HG03432 (cell line): ENCODE measurements at regions not wholly inside any gene's neighbourhood (a gene's known extent, or its start where the extent isn't known, plus 50 kb on each side); places are given as distances from the start of the nearest gene placed in this dataset.
"Not testable (repeated sequence)": the region's sequence is repeated elsewhere in the genome, so short reads cannot be mapped to it uniquely, and the experiment has no call there.

Experiments used
- ATAC-seq: cut with Tn5 transposase; IDR thresholded peaks from one replicate; pipeline ENCODE4 v1.9.1; 2021; ENCODE audit warnings: mild to moderate bottlenecking, moderate library complexity; ENCODE audit not compliant: unreplicated experiment

GRCh38 chr16:18157854-18158253 lies 178.7 kb downstream of the NPIPA8 start:
- not testable (repeated sequence) for ATAC-seq

- not testable (repeated sequence) for ATAC-seq
Measured at GRCh38 chr16:18152832-18153231, 183.7 kb downstream of the NPIPA8 start.

GRCh38 chr16:18148132-18148531 lies 188.4 kb downstream of the NPIPA8 start:
- ATAC-seq = not testable (repeated sequence)

- ATAC-seq = not testable (repeated sequence)
Measured at GRCh38 chr16:18146601-18147142, 189.9 kb downstream of the NPIPA8 start.

GRCh38 chr16:18142066-18142465 lies 194.5 kb downstream of the NPIPA8 start:
- ATAC-seq = not testable (repeated sequence)

- not testable (repeated sequence) for ATAC-seq
Measured at GRCh38 chr16:18136288-18136687, 200.2 kb downstream of the NPIPA8 start.

- ATAC-seq = not testable (repeated sequence)
Measured at GRCh38 chr16:18135024-18135423, 201.5 kb downstream of the NPIPA8 start.

GRCh38 chr16:18131587-18131986 lies 204.9 kb downstream of the NPIPA8 start:
- ATAC-seq = not testable (repeated sequence)

- not testable (repeated sequence) for ATAC-seq
Measured at GRCh38 chr16:18130478-18131120, 205.9 kb downstream of the NPIPA8 start.

GRCh38 chr16:18127033-18127432 lies 209.5 kb downstream of the NPIPA8 start:
- ATAC-seq = not testable (repeated sequence)

- not testable (repeated sequence) for ATAC-seq
Measured at GRCh38 chr16:18119092-18119491, 217.4 kb downstream of the NPIPA8 start.

- ATAC-seq = not testable (repeated sequence)
Measured at GRCh38 chr16:18118684-18119083, 217.9 kb downstream of the NPIPA8 start.

- not testable (repeated sequence) for ATAC-seq
Measured at GRCh38 chr16:18118071-18118470, 218.5 kb downstream of the NPIPA8 start.

GRCh38 chr16:18104412-18104811 lies 232.1 kb downstream of the NPIPA8 start:
- ATAC-seq = not testable (repeated sequence)

- not testable (repeated sequence) for ATAC-seq
Measured at GRCh38 chr16:18101077-18101476, 235.5 kb downstream of the NPIPA8 start.

GRCh38 chr16:18092605-18093004 lies 243.9 kb downstream of the NPIPA8 start:
- not testable (repeated sequence) for ATAC-seq

GRCh38 chr16:18080658-18081363 lies 255.7 kb downstream of the NPIPA8 start:
- ATAC-seq = not testable (repeated sequence)

- not testable (repeated sequence) for ATAC-seq
Measured at GRCh38 chr16:18077910-18078309, 258.6 kb downstream of the NPIPA8 start.

- ATAC-seq = no peak
Measured at GRCh38 chr16:18072161-18072560, 264.4 kb downstream of the NPIPA8 start.

- ATAC-seq = no peak
Measured at GRCh38 chr16:18069683-18070082, 266.9 kb downstream of the NPIPA8 start.

- no peak for ATAC-seq
Measured at GRCh38 chr16:18068477-18068876, 268.1 kb downstream of the NPIPA8 start.

- ATAC-seq = no peak
Measured at GRCh38 chr16:18062713-18063112, 273.8 kb downstream of the NPIPA8 start.
